DND-41 (cell line): ENCODE measurements at regions not wholly inside any gene's neighbourhood (a gene's known extent, or its start where the extent isn't known, plus 50 kb on each side); places are given as distances from the start of the nearest gene placed in this dataset.

Experiments used
- CTCF ChIP-seq: IDR thresholded peaks from 2 replicates; pipeline ENCODE4 v1.5.1; 2012; ENCODE audit warnings: borderline replicate concordance, low read length, moderate library complexity, mild to moderate bottlenecking; ENCODE audit not compliant: poor library complexity, severe bottlenecking; ENCODE audit errors: extremely low read depth
- EZH2 ChIP-seq: IDR thresholded peaks from 3 replicates; pipeline ENCODE4 v1.6.1; 2012; ENCODE audit warnings: borderline replicate concordance, low read depth, mild to moderate bottlenecking, moderate library complexity, low read length, inconsistent platforms; ENCODE audit not compliant: severe bottlenecking

DNA sequence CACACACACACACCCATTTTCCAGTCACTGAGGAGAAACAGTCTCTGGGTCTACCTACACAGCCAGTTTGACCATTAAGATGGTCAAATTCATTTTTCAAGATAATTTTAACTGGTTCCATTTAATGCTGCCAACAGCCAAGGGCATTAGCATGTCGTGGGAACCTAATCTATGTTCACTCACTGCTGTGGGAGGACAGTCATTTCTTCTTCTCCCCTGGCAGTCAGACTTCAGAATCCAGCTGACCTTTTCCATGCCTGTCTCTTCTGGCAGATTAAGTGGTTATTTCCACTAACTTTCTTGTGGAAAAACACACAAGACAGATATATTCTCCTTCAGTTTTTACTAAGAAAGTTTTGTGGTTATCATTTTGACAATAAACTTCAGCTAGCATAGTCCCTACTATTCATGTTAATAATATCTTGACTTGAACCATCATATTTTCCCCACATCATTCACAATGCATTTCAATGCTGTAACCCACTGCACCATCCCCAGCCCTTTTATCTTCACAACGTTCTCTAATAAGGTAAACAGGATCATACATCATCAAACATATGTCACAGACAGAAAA lies 82.2 kb downstream of the DAD1 start:
- TF ChIP-seq CTCF (no peak), EZH2 (no peak)
